ENCODE measurements at regions not wholly inside any gene's neighbourhood (a gene's known extent, or its start where the extent isn't known, plus 50 kb on each side); places are given as distances from the start of the nearest gene placed in this dataset.

DNA sequence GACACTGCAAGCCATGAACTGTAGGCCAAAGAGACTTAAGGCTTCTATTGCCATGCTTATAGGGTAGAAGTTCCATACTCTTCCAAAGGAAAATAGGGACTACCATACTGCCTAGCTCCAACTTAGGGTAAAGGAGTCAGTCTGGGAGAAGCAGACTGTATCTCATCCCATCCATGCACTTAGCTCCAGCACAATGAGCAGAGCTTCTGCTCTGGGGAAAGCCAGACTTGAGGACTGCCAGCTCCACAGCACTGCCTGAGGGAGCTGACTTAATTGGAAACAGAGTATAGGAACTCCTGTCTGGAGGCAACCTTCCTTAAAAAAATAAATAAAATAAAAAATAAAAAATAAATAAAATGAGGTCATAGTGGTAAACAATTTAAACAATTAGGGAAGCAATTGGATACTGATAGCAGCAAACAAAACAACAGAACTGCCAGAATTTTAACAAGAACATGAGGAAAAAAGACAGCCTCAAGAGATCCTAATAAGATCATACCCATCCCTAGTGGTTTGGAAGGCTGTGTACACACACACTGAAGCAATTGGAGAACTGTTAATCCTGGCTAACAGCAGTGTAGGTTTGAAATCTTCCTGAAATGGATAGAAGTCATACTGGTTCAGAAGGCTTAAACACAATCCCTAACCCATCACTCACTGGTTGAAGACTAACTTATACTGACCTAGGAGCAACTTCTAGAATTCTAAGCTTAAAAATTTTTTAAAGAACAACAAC is 550.1 kb downstream of the TBC1D4 start:
- no peaks in the 10 kb centered on the region for H3K9me3 ChIP-seq (replicated peaks; ENCODE audit: control insufficient read depth, insufficient read depth, low read length)
- DNase-seq (ENCODE audit: low read depth, low spot score) (no peak), ATAC-seq (no peak), FAIRE-seq (no peak)
- no peak overlapping the region for H3K9ac ChIP-seq (ENCODE audit: control insufficient read depth, insufficient read depth, low read length)
- H2AFZ ChIP-seq (ENCODE audit: control insufficient read depth, low read depth, low read length), result no peak overlapping the region
- H3K4me1 ChIP-seq (ENCODE audit: control insufficient read depth, insufficient read depth, low read length), result no peaks in the 10 kb centered on the region
- no peaks in the 10 kb centered on the region for H3K79me2 ChIP-seq (ENCODE audit: control insufficient read depth, insufficient read depth, low read length)
- H3K4me3 ChIP-seq, result no peak overlapping the region
- H3K27ac ChIP-seq (ENCODE audit: control insufficient read depth, insufficient read depth), result no peak overlapping the region
- in situ Hi-C loops (cut with MboI) (no loop called here), intact Hi-C loops (cut with micrococcal nuclease; ENCODE audit: unreplicated experiment) (no loop called here)
- H3K36me3 ChIP-seq (ENCODE audit: control insufficient read depth in 2 of 2, insufficient read depth in 2 of 2, low read length in 1 of 2), result no peaks in the 10 kb centered on the region
- RAD21 ChIA-PET (ENCODE audit: unreplicated experiment), result no interaction called here
- no TSS peak for BruUV-seq (replicated peaks)
- H3K27me3 ChIP-seq (replicated peaks in 1 of 2; ENCODE audit: control insufficient read depth in 2 of 2, insufficient read depth in 2 of 2, low read length in 1 of 2), result no peaks in the 10 kb centered on the region
- CTCF ChIA-PET, result no interaction called here
- H3K4me2 ChIP-seq (ENCODE audit: control insufficient read depth, insufficient read depth), result no peak overlapping the region
- H4K20me1 ChIP-seq (ENCODE audit: control insufficient read depth, insufficient read depth), result no peaks in the 10 kb centered on the region
- POLR2A ChIA-PET, result no interaction called here
- SMC1A ChIA-PET (ENCODE audit: uncharacterized antibody, unreplicated experiment), result interaction anchor here (1.3 to 1.5 kb wide), 3 partner anchors 10 to 30 kb away, joined by 3 to 4 read pairs (median 3); no protein-coding TSS in a partner anchor
- no peak for TF ChIP-seq GATAD2B (conservative IDR thresholded peaks at IDR 0.05; ENCODE audit: low read depth)
- TF ChIP-seq MXI1 (IDR thresholded peaks at IDR 0.05; ENCODE audit: low read depth, low read length), result no peak
- TF ChIP-seq ZBED1 (IDR thresholded peaks at IDR 0.05; ENCODE audit: borderline replicate concordance), result no peak
- TF ChIP-seq BHLHE40 (IDR thresholded peaks at IDR 0.05; ENCODE audit: borderline replicate concordance in 1 of 2, low read depth in 2 of 2, low read length in 1 of 2), result no peak
- TF ChIP-seq, protein P1, sequence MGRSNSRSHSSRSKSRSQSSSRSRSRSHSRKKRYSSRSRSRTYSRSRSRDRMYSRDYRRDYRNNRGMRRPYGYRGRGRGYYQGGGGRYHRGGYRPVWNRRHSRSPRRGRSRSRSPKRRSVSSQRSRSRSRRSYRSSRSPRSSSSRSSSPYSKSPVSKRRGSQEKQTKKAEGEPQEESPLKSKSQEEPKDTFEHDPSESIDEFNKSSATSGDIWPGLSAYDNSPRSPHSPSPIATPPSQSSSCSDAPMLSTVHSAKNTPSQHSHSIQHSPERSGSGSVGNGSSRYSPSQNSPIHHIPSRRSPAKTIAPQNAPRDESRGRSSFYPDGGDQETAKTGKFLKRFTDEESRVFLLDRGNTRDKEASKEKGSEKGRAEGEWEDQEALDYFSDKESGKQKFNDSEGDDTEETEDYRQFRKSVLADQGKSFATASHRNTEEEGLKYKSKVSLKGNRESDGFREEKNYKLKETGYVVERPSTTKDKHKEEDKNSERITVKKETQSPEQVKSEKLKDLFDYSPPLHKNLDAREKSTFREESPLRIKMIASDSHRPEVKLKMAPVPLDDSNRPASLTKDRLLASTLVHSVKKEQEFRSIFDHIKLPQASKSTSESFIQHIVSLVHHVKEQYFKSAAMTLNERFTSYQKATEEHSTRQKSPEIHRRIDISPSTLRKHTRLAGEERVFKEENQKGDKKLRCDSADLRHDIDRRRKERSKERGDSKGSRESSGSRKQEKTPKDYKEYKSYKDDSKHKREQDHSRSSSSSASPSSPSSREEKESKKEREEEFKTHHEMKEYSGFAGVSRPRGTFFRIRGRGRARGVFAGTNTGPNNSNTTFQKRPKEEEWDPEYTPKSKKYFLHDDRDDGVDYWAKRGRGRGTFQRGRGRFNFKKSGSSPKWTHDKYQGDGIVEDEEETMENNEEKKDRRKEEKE (IDR thresholded peaks at IDR 0.05), result no peak
- TF ChIP-seq PBX3 (IDR thresholded peaks at IDR 0.05; ENCODE audit: insufficient replicate concordance, low read depth, low read length), result no peak
- no peak for TF ChIP-seq SP1 (IDR thresholded peaks at IDR 0.05; ENCODE audit: low read depth, low read length)
- no peak for TF ChIP-seq SMAD1 (IDR thresholded peaks at IDR 0.05; ENCODE audit: low read depth, partially characterized antibody)
- TF ChIP-seq NFXL1 (IDR thresholded peaks at IDR 0.05; ENCODE audit: borderline replicate concordance), result no peak
- no peak for TF ChIP-seq NR2C2 (IDR thresholded peaks at IDR 0.05; ENCODE audit: borderline replicate concordance, control insufficient read depth, insufficient read length, low read depth)
- TF ChIP-seq RAD21 (IDR thresholded peaks at IDR 0.05; ENCODE audit: insufficient read depth, low read depth, low read length), result no peak
- no peak for TF ChIP-seq REST (IDR thresholded peaks at IDR 0.05; ENCODE audit: low read depth, low read length)
- TF ChIP-seq RCOR1 (conservative IDR thresholded peaks at IDR 0.05; ENCODE audit: low read depth, low read length), result no peak
- TF ChIP-seq, protein P2, sequence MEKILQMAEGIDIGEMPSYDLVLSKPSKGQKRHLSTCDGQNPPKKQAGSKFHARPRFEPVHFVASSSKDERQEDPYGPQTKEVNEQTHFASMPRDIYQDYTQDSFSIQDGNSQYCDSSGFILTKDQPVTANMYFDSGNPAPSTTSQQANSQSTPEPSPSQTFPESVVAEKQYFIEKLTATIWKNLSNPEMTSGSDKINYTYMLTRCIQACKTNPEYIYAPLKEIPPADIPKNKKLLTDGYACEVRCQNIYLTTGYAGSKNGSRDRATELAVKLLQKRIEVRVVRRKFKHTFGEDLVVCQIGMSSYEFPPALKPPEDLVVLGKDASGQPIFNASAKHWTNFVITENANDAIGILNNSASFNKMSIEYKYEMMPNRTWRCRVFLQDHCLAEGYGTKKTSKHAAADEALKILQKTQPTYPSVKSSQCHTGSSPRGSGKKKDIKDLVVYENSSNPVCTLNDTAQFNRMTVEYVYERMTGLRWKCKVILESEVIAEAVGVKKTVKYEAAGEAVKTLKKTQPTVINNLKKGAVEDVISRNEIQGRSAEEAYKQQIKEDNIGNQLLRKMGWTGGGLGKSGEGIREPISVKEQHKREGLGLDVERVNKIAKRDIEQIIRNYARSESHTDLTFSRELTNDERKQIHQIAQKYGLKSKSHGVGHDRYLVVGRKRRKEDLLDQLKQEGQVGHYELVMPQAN (conservative IDR thresholded peaks at IDR 0.05), result no peak
